ENCODE measurements at regions not wholly inside any gene's neighbourhood (a gene's known extent, or its start where the extent isn't known, plus 50 kb on each side); places are given as distances from the start of the nearest gene placed in this dataset.

DNA sequence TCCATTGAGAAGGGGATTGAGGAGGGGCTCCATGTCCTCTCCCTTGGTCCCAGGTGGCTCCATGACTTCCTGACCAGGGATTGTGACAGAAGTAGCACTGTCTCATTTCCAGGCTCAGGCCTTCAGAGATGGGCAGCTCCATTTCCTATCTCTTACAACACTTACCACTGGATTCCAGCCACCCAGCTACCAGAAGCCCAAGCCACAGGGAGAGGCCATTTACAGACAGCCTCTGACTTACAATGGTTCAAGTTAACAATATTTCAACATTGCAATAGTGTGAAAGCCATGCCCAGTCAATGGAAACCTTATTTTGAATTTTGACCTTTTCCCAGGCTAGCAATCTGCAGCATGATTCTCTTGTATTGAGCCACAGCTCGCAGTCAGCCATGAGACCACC is 164.9 kb upstream of the AGAP1 start:
- intact Hi-C loops (cut with DNase I): no loop called here
- DNase-seq: no peak

DNA sequence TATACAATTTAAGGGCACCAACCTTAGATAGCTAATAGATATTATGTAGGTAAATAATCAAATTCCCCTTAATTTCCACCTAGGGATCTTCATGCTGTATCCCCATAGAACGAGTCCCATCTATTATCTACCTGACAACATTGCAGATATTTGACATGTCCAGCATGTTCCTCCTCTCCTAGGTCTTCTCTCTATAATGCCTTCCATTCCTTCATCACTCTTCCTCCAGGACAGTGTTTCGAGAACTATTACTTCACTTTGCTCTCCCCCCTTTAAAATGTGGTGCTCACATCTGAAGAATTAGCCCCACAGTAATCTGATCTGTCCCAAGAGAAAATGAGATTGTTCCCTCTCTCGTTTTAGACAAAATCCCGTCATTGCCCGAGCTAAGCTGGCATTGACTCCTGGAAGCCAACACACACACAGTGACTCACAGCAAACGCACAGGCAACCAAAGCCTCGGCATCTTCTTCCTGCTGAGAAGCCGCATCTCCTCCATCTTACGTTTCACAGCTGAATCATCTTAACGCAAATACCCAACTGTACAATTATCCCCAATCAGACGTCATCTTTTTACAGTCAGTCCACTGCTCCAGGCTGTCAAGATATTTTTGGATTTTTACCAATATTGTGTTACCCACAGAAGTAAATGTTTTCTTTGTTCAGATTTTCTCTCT is 162.9 kb upstream of the AGAP1 start:
- intact Hi-C loops (cut with DNase I): no loop called here

DNA sequence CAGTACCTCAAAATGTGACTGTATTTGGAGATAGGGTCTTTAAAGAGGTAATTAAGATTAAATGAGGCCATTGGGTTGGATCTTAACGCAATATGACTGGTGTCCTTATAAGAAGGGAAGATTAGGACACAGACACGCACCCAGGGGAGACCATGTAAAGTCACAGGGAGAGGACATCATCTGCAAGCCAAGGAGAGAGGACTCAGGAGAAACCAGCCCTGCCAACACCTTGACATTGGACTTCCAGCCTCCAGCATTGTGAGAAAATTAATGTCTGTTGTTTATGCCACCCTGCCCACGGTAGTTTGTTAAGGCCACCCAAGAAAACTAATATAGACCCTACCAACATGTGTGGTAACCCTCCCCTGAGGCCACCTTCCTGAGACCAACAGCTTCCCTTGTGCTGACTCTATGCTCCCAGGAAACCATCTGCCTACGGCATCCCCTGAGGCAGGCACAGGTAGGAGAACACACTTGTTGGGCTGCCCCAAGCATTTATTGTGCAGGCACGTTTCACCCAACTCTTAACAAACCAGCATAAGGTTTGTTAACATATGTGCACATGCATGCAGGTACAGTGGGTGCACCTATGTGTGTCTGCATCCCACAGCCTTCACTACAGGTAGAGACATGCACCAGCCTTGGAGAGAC is 161.5 kb upstream of the AGAP1 start:
- intact Hi-C loops (cut with DNase I): no loop called here
- DNase-seq: no peak

More for the DNA sequence above, 162.9 kb upstream of the AGAP1 start:
- peak in 4 of 10 donors; percentile 14 to 89 (median 62) for DNase-seq

DNA sequence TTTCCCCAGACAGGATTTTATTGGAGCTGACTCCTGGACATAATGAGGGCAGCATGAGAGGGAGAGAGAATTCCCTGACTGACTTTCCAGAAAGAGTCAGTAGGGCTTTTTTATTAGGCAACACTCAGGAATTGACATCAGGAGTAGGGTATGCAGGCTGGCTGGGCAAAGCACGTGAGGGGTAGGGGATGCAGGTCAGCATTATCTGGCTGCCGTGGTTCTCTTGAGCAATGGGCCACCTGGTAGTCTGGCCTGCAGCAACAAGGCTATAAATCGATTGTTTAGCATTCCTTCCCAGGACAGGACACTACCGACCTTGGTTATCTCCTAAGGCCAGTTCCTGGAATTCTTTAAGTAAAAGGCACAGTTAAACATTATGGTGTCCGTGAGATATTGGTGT is 160.8 kb upstream of the AGAP1 start:
- no peak for DNase-seq
- intact Hi-C loops (cut with DNase I): no loop called here

DNA sequence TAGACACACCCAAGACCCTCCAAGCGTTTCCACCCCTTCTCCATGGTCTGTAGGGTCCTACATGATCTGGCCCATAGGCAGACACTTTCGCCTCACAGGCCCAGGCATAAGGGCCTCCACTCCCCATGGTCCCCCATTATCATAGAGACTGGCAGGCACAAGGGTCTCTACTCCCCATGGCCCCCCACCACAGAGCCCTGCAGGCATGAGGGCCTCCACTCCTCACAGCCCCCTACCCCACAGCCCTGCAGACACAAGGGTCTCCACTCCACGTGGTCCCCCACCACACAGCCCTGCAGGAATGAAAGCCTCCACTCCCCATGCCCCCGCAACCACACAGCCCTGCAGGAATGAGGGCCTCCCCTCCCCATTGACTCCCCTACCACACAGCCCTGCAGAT is 159.7 kb upstream of the AGAP1 start:
- DNase-seq: no peak
- intact Hi-C loops (cut with DNase I): no loop called here

DNA sequence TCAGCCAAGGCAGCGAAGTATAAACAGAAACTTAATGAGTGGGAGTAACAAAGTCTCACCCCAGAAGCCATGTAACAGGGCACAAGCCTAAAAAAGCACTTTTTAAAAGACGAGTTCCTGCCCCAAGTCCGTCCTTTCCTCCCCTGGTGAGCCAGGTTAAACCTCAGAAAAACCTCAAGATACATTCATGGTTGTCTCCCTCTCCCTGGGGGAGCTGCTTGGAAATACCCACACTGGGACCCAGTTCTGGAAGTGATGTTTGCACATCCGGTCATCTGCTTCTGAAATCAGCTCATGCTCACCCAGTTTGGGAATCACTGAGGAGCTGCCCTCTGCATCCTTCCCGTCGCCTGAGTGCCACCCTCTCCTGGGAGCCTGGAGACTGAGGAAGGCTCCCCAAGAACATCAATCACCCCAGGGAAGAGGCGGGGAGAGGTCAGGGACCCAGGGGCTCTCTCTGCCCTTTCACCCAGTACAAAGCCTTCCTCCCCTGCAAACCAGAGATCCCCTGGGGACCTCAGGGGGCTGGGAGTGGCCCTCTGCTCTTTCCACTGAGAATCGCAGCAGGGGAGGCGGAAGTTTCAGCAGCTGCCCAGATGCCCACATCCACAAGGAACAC is 150.6 kb upstream of the AGAP1 start:
- intact Hi-C loops (cut with DNase I): no loop called here
- no peak for DNase-seq

DNA sequence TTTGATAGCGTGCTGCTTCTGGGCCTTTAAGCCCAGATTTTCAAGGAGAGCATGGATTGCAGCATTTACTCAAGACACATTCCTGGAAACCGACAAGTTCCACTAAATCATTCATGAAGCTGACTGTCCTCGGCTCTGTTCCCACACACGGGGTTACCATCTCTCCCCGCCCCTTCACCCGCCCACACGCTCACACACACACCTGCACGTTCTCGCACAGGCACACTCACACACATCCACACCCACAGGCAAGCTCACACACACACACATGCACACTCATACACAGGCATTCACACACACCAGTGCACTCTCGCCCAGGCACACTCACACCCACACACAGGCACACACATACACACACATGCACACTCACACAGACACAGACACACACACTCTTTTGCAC is 150.0 kb upstream of the AGAP1 start:
- no peak for DNase-seq
- intact Hi-C loops (cut with DNase I): no loop called here

DNA sequence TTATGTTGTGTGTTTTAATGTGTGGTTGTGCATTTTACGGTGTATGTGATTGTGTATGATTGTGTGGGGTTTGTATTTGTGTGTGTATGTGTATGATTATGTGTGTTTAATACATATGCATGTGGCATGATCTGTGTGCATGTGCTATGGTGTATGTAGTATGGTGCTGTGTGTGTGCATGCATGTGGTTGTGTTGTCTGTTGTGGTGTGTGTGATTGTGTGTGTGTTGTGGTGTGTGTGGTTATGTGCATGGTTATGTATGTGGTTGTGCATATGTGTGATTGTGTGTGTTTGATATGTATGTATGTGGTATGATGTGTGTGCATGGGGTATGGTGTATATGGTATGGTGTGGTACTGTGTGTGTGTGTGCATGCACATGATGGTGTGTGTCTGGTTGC is 148.1 kb upstream of the AGAP1 start:
- intact Hi-C loops (cut with DNase I): no loop called here
- no peak for DNase-seq

DNA sequence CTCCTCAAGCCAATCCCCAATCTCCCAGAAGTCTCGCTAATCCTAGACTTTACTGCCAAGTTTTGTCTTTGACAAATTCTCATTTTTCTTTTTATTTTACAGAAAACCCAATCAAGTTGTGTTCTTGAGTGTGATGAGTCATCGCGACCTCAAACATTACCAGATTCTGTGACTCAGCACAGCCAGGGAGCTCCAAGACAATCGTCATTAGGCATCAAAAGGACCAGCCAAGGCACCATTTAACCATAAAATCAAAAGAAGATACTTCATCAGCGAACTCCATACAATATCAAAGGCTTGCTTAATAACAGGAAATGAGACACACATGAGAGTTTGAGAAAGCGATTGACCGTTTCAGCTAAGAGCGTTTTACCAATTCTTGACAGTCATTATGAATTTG is 146.2 kb upstream of the AGAP1 start:
- no peak for DNase-seq
- intact Hi-C loops (cut with DNase I): no loop called here

DNA sequence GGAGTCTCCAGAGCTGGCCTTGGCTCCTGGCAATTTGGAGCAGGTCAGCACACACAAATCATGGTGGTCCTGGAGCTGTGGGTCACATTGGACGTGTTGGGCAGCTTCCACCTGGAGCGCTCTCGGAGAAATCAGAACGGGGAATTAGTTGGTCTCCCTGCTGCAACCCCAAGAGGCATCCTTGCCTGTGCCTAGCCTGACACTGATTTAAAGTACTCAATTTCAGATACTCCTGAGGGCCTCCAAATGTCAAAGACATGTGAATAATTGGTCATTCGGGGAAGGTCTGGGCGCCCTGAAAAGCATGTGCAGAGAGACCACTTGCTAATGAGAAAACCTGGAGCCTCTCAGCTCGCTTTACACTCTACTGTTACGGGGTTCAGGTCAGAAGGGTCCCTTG is 145.5 kb upstream of the AGAP1 start:
- intact Hi-C loops (cut with DNase I): no loop called here
- DNase-seq: no peak

DNA sequence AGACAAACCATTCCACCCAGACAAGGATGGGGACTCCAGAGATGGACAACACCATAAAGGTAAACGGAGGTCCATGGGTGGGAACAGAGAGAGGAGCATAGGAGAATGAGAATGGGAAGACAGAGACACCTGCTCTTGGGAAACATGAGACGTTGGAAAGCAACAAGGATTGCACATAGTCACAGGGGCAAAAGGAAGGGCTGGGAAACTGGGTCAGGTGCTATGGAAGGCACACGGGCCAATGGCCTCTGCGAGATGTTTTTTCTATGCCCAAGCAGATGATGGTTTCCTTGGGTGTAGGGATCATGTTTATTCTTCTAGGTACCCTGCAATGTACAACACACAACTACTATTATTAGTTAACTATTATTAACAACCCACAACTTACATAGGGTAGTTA is 143.6 kb upstream of the AGAP1 start:
- no peak for DNase-seq
- intact Hi-C loops (cut with DNase I): no loop called here

DNA sequence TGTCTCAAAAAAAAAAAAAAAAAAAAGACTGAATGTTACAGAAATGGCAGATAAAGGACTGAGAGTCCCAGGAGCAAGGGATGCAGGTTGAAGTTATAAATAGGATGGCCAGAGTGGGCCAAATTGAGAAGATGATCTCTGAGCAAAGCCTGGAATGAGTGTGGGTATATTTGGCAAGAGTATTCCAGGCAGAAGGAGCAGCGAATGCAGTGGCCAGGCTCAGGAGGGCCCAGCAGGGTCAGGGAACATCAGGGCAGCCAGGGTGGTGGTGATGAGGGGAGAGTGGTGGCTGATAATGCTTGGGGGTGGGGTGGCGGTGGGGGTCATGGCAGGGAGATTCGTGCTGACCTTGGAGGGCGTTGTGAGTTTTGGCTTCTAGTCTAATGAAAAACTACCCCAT is 141.3 kb upstream of the AGAP1 start:
- no peak for DNase-seq
- intact Hi-C loops (cut with DNase I): no loop called here

DNA sequence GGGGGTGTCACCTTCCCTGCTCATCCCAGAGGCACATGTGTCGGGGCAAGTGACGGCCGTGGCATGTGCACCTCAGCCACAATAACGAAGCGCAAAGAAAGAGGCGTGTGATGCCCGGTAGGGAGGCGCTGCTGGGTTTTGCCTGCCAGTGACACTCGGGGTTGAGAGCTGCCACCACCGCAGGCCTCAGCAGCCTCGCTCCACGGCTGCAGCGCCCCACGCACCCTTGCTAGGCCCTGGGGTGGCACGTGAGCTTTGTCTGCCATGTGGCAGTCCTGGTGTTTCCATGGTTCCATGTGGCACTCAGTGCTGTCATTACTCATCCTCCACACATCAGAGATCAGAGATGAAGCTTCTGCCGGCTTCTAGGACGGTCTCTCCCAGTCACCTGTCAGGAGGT is 136.0 kb upstream of the AGAP1 start:
- no peak for DNase-seq
- intact Hi-C loops (cut with DNase I): no loop called here

DNA sequence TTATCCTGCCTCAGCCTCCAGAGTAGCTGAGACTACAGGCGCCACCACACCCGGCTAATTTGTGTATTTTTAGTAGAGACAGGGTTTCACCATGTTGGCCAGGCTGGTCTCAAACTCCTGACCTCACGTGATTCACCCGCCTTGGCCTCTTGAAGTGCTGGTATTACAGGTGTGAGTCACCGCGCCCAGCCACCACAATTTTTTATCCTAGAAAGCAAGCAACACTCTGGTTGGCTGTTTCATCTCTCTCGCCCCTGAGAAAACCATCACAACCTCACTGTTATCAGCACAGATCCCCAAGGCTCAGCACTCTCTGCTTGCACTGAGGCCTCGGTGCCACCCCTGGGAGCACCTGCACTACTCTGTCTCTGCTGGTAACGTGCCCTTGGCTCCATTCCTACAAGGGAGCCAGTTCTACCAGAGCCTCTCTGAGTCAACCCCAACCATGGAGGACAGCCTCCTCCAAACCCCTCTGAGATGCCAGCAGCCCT is 134.8 kb upstream of the AGAP1 start:
- no peak for DNase-seq
- intact Hi-C loops (cut with DNase I): no loop called here

DNA sequence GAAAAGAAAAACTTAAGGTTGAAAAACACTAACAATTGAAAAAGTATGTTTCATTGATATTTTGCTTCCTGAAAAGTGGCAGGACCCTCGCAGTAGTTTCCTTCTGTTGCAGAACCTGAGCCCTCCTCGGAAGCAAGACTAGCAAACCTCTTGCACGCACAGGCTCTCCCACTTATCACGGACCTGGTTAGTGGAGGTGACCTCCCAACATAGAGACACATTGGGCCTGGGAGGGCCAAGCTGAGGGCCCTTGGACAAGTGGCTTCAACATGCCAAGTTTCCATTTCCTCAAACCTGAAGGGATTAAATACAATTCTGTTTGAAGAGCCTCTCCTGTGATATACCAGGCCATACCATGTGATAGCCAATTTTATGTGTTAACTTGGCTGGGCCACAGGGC is 133.4 kb upstream of the AGAP1 start:
- no peak for DNase-seq
- intact Hi-C loops (cut with DNase I): no loop called here

DNA sequence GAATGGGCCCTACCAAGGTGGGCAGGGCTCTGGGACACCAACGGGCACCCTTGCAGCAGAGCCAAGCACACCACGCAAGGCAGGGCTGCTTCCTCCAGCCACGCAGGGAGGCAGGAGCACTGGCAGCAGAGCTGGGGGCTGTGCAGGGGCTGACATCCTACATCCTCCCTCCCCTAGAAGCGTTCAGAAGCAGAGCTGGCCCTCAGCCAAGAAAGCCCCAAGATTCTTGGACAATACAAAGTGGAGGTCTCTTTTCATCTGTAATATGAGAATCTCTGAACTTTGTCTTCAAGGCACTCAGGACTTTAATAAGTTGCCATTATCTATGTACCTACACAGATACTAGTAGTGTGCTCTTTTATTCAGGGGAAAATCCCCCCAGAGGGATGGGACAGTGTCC is 128.1 kb upstream of the AGAP1 start:
- DNase-seq: no peak
- intact Hi-C loops (cut with DNase I): no loop called here

DNA sequence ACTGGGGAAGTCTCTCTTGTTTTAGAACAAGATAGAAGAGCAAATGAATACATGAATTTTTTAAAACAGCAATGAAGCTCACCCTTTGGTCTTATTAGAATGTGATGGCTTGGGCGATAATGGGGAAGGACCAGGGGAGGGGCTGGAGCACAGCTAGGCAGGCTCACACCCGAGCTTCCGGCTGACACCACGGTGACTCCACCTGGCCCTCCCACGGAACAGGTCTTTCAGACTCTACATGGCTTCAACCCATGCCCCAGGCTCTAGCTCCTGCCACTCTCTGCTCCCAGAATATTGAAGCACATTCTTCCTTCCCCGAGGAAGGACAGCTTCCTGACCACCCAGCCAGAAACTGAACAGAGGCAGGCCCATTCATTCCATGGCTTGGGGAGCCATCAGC is 127.5 kb upstream of the AGAP1 start:
- intact Hi-C loops (cut with DNase I): no loop called here
- no peak for DNase-seq

DNA sequence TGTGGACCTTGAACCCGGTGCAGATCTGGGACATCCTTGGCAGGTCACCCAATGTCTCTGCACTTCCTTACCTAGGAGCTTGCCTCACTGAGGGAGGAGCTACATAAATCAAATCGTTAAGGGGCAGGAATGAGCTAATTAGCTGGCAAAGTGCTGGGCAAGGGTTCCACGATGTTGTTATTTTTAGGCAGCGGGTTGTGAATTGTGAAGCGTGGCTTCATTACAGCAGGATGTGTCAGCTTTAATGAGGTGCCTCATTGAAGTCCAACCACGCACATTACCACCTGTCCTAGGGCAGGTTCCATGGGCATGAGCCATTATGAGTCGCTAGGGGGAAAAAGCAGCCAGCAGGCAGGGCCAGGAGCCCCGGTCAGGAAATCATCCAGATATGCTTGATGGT is 127.0 kb upstream of the AGAP1 start:
- intact Hi-C loops (cut with DNase I): no loop called here
- DNase-seq: no peak

DNA sequence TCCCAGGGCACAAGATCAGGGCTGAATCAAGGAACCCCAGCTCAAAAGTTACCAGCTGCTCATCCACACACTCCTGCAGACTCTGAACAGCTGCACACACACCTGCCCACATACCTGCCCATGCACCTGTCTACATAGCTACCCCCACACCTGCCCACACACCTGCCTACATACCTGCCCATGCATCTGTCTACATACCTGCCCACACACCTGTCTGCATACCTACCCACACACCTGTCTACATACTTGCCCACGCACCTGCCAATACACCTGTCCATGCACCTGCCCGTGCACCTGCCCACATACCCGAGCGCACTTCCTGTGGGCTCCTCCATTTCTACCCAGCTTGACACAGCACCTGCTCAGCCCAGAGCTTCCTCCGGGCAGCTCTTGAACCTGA is 122.8 kb upstream of the AGAP1 start:
- intact Hi-C loops (cut with DNase I): loop anchor here (10.0 kb wide), 1 partner anchor 236 kb away; no protein-coding TSS in a partner anchor
- DNase-seq: no peak

DNA sequence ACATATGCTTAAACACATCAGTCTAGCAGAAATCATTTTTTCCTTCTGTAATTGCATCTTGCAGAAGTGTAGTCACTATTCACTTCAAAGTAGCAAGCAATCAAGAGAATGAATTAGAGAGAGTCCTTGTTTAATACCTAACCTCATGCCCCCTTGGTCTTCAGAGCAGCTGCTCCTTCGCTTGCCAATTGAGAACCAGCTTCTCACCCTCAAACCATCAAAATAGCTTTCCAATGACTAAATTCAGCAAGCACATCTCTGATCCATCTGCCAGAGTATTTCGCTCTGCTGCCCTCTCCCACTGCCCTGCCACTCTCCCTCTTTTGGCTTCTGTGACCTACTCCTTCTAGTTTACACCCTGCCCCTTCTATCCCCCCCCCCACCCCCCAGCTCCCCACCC is 120.7 kb upstream of the AGAP1 start:
- DNase-seq: no peak
- intact Hi-C loops (cut with DNase I): loop anchor here (10.0 kb wide), 1 partner anchor 238 kb away; no protein-coding TSS in a partner anchor

DNA sequence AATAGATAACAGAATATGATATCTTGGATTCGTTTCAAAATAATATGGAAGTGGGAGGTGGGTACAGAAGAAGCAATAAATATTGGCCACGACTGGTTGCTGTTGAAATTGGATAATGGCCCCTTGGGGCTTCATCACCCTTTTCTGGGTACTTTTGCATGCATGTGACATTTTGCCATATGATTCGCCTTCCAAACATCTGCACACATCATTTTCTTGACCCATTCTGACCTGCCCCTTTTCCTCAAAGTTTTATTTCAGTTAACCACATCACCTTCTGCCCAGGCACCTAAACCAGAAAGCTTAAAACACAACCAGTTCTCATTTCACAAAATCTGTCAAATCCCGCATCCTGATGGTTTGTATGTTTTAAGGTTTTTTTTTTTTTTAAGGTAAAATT is 116.7 kb upstream of the AGAP1 start:
- DNase-seq: no peak
- intact Hi-C loops (cut with DNase I): loop anchor here (10.0 kb wide), 1 partner anchor 242 kb away; no protein-coding TSS in a partner anchor

DNA sequence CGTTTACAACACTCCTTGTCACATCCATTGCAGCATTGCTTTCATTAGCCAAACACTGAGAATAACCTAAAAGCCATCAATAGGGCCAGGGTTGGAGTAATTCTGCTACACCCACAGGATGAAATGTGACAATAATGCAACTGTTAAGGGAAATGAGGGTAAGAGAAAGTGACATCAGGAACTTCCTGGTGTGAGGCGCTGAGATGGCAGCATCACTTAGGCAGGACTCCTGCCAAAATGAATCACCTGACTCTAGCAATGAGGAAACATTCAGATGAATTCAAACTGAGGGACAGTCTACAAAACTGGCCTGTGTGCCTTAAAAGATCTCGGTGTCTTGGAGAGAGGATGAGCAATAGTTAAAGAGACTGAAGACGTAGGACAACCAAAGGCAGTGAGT is 115.6 kb upstream of the AGAP1 start:
- DNase-seq: no peak
- intact Hi-C loops (cut with DNase I): loop anchor here (10.0 kb wide), 1 partner anchor 243 kb away; no protein-coding TSS in a partner anchor
